Muscle layer of colon (tissue), 2 donors: ENCODE measurements at regions not wholly inside any gene's neighbourhood (a gene's known extent, or its start where the extent isn't known, plus 50 kb on each side); places are given as distances from the start of the nearest gene placed in this dataset.
"Not testable (repeated sequence)": the region's sequence is repeated elsewhere in the genome, so short reads cannot be mapped to it uniquely, and the experiment has no call there.

ENCODE experiments used
- H3K27ac ChIP-seq: one replicate; pipeline ENCODE4 v1.7.0; 2013; ENCODE audit warnings: low read depth, mild to moderate bottlenecking, low read length, moderate library complexity
- H3K27me3 ChIP-seq, 2 donors: one replicate each; pipeline ENCODE4 v1.7.0; 2013; ENCODE audit warnings: low read length in 2 of 2, mild to moderate bottlenecking in 2 of 2; ENCODE audit not compliant: insufficient read depth in 2 of 2, control insufficient read depth in 1 of 2
- H3K36me3 ChIP-seq: one replicate; pipeline ENCODE4 v1.7.0; 2013; ENCODE audit warnings: mild to moderate bottlenecking, low read length; ENCODE audit not compliant: insufficient read depth
- H3K4me1 ChIP-seq: one replicate; pipeline ENCODE4 v1.7.0; 2013; ENCODE audit warnings: mild to moderate bottlenecking, low read length; ENCODE audit not compliant: insufficient read depth
- H3K4me3 ChIP-seq, 2 donors: one replicate each; pipeline ENCODE4 v1.7.0; 2013; ENCODE audit warnings: low read length in 2 of 2, low read depth in 1 of 2, mild to moderate bottlenecking in 1 of 2, moderate library complexity in 1 of 2
- H3K9ac ChIP-seq: one replicate; pipeline ENCODE4 v1.7.0; 2013; ENCODE audit warnings: low read length
- H3K9me3 ChIP-seq: one replicate; pipeline ENCODE4 v1.7.0; 2013; ENCODE audit warnings: mild to moderate bottlenecking, low read length
- donor health status: abdominal sarcoma.
- donor health status: Adenocarcinoma of cecum.

GRCh38 chr6:19712012-19712688 lies 125.0 kb upstream of the ID4 start:
- Histone ChIP-seq H3K9me3 (no peaks in the 10 kb centered on the region), H3K36me3 (no peaks in the 10 kb centered on the region), H3K4me1 (no peaks in the 10 kb centered on the region), H3K27ac (no peak overlapping the region), H3K27me3 (no peaks in the 10 kb centered on the region), H3K4me3 (no peak overlapping the region), H3K9ac (no peak overlapping the region)

GRCh38 chr6:19712998-19713397 lies 124.2 kb upstream of the ID4 start:
- Histone ChIP-seq H3K4me1 (no peaks in the 10 kb centered on the region), H3K9me3 (no peaks in the 10 kb centered on the region), H3K27me3 (no peaks in the 10 kb centered on the region), H3K9ac (no peak overlapping the region), H3K36me3 (no peaks in the 10 kb centered on the region), H3K4me3 (no peak overlapping the region), H3K27ac (no peak overlapping the region)

- Histone ChIP-seq H3K27ac (no peak overlapping the region), H3K9ac (no peak overlapping the region), H3K27me3 (no peaks in the 10 kb centered on the region), H3K36me3 (no peaks in the 10 kb centered on the region), H3K4me3 (no peak overlapping the region), H3K9me3 (no peaks in the 10 kb centered on the region), H3K4me1 (no peaks in the 10 kb centered on the region)
Measured at GRCh38 chr6:19713411-19713810, 123.8 kb upstream of the ID4 start.

- H3K9me3 ChIP-seq = no peaks in the 10 kb centered on the region
- no peaks in the 10 kb centered on the region for H3K36me3 ChIP-seq
- no peaks in the 10 kb centered on the region for H3K27me3 ChIP-seq
- no peak overlapping the region for H3K4me3 ChIP-seq
- H3K27ac ChIP-seq = no peak overlapping the region
- no peaks in the 10 kb centered on the region for H3K4me1 ChIP-seq
- H3K9ac ChIP-seq = no peak overlapping the region
Measured at GRCh38 chr6:19713984-19714383, 123.2 kb upstream of the ID4 start.

- no peaks in the 10 kb centered on the region for H3K36me3 ChIP-seq
- no peak overlapping the region for H3K9ac ChIP-seq
- H3K4me1 ChIP-seq = no peaks in the 10 kb centered on the region
- H3K27ac ChIP-seq = no peak overlapping the region
- H3K9me3 ChIP-seq = no peaks in the 10 kb centered on the region
- H3K4me3 ChIP-seq = no peak overlapping the region
- H3K27me3 ChIP-seq = no peaks in the 10 kb centered on the region
Measured at GRCh38 chr6:19714434-19715166, 122.6 kb upstream of the ID4 start.

GRCh38 chr6:19715167-19715551 lies 122.0 kb upstream of the ID4 start:
- no peaks in the 10 kb centered on the region for H3K27me3 ChIP-seq
- H3K4me3 ChIP-seq = no peak overlapping the region
- H3K9me3 ChIP-seq = no peaks in the 10 kb centered on the region
- no peaks in the 10 kb centered on the region for H3K36me3 ChIP-seq
- H3K27ac ChIP-seq = no peak overlapping the region
- H3K9ac ChIP-seq = no peak overlapping the region
- H3K4me1 ChIP-seq = no peaks in the 10 kb centered on the region

- Histone ChIP-seq H3K27ac (no peak overlapping the region), H3K27me3 (no peaks in the 10 kb centered on the region), H3K4me1 (peaks cover 4% of the 10 kb centered on the region), H3K9ac (no peak overlapping the region), H3K9me3 (no peaks in the 10 kb centered on the region), H3K36me3 (no peaks in the 10 kb centered on the region), H3K4me3 (no peak overlapping the region)
Measured at GRCh38 chr6:19719691-19720128, 117.5 kb upstream of the ID4 start.

- no peaks in the 10 kb centered on the region for H3K36me3 ChIP-seq
- peaks cover 4% of the 10 kb centered on the region for H3K4me1 ChIP-seq
- no peaks in the 10 kb centered on the region for H3K9me3 ChIP-seq
- H3K27ac ChIP-seq = no peak overlapping the region
- H3K4me3 ChIP-seq = no peak overlapping the region
- no peaks in the 10 kb centered on the region for H3K27me3 ChIP-seq
- no peak overlapping the region for H3K9ac ChIP-seq
Measured at GRCh38 chr6:19721766-19722377, 115.3 kb upstream of the ID4 start.

- H3K36me3 ChIP-seq = no peaks in the 10 kb centered on the region
- H3K9me3 ChIP-seq = no peaks in the 10 kb centered on the region
- no peaks in the 10 kb centered on the region for H3K27me3 ChIP-seq
- no peak overlapping the region for H3K9ac ChIP-seq
- no peak overlapping the region for H3K4me3 ChIP-seq
- H3K4me1 ChIP-seq = peaks cover 4% of the 10 kb centered on the region
- no peak overlapping the region for H3K27ac ChIP-seq
Measured at GRCh38 chr6:19722999-19723398, 114.2 kb upstream of the ID4 start.

GRCh38 chr6:19723545-19723944 lies 113.6 kb upstream of the ID4 start:
- Histone ChIP-seq H3K27me3 (no peaks in the 10 kb centered on the region), H3K9me3 (no peaks in the 10 kb centered on the region), H3K36me3 (no peaks in the 10 kb centered on the region), H3K4me3 (no peak overlapping the region), H3K9ac (no peak overlapping the region), H3K4me1 (peaks cover 4% of the 10 kb centered on the region), H3K27ac (no peak overlapping the region)

GRCh38 chr6:19725436-19725835 lies 111.7 kb upstream of the ID4 start:
- not testable (repeated sequence) for H3K4me3 ChIP-seq, H3K27me3 ChIP-seq, H3K4me1 ChIP-seq, H3K9me3 ChIP-seq, H3K36me3 ChIP-seq, H3K9ac ChIP-seq, H3K27ac ChIP-seq
